Occipital lobe (tissue), 1 donor: ENCODE measurements at regions not wholly inside any gene's neighbourhood (a gene's known extent, or its start where the extent isn't known, plus 50 kb on each side); places are given as distances from the start of the nearest gene placed in this dataset.
"Not testable (repeated sequence)": the region's sequence is repeated elsewhere in the genome, so short reads cannot be mapped to it uniquely, and the experiment has no call there.

ENCODE experiments used
- DNase-seq: peaks from one replicate; lab custom pipeline; 2025; lab: John Stamatoyannopoulos, UW

- no peak for DNase-seq
Measured at GRCh38 chr13:80850771-80851170, 509.8 kb upstream of the SPRY2 start.

- no peak for DNase-seq
Measured at GRCh38 chr13:80844164-80844563, 503.2 kb upstream of the SPRY2 start.

- no peak for DNase-seq
Measured at GRCh38 chr13:80841414-80841813, 500.5 kb upstream of the SPRY2 start.

GRCh38 chr13:80840316-80840976 lies 499.5 kb upstream of the SPRY2 start:
- DNase-seq = no peak

GRCh38 chr13:80835902-80836301 lies 495.0 kb upstream of the SPRY2 start:
- no peak for DNase-seq

GRCh38 chr13:80830431-80830830 lies 489.5 kb upstream of the SPRY2 start:
- DNase-seq = no peak

GRCh38 chr13:80828759-80829158 lies 487.8 kb upstream of the SPRY2 start:
- no peak for DNase-seq

- no peak for DNase-seq
Measured at GRCh38 chr13:80825276-80825675, 484.4 kb upstream of the SPRY2 start.

- no peak for DNase-seq
Measured at GRCh38 chr13:80824229-80824628, 483.3 kb upstream of the SPRY2 start.

GRCh38 chr13:80823472-80823871 lies 482.5 kb upstream of the SPRY2 start:
- DNase-seq = no peak

- no peak for DNase-seq
Measured at GRCh38 chr13:80821466-80821865, 480.5 kb upstream of the SPRY2 start.

GRCh38 chr13:80817979-80818378 lies 477.1 kb upstream of the SPRY2 start:
- DNase-seq = no peak

- DNase-seq = no peak
Measured at GRCh38 chr13:80814541-80814940, 473.6 kb upstream of the SPRY2 start.

GRCh38 chr13:80810294-80810693 lies 469.4 kb upstream of the SPRY2 start:
- DNase-seq = not testable (repeated sequence)

- no peak for DNase-seq
Measured at GRCh38 chr13:80802946-80803345, 462.0 kb upstream of the SPRY2 start.

- no peak for DNase-seq
Measured at GRCh38 chr13:80798576-80799133, 457.7 kb upstream of the SPRY2 start.

GRCh38 chr13:80787604-80788003 lies 446.7 kb upstream of the SPRY2 start:
- DNase-seq = no peak

GRCh38 chr13:80783926-80784565 lies 443.1 kb upstream of the SPRY2 start:
- DNase-seq = no peak

GRCh38 chr13:80782441-80782840 lies 441.5 kb upstream of the SPRY2 start:
- DNase-seq = no peak

GRCh38 chr13:80778297-80778696 lies 437.4 kb upstream of the SPRY2 start:
- DNase-seq = no peak

GRCh38 chr13:80757694-80758093 lies 416.8 kb upstream of the SPRY2 start:
- no peak for DNase-seq

GRCh38 chr13:80755910-80756309 lies 415.0 kb upstream of the SPRY2 start:
- DNase-seq = peak; percentile 5

GRCh38 chr13:80754441-80754840 lies 413.5 kb upstream of the SPRY2 start:
- DNase-seq = no peak
